ENCODE measurements at regions not wholly inside any gene's neighbourhood (a gene's known extent, or its start where the extent isn't known, plus 50 kb on each side); places are given as distances from the start of the nearest gene placed in this dataset.
A peak's percentile ranks its signal among the peaks of the same experiment; 100 is the strongest.

DNA sequence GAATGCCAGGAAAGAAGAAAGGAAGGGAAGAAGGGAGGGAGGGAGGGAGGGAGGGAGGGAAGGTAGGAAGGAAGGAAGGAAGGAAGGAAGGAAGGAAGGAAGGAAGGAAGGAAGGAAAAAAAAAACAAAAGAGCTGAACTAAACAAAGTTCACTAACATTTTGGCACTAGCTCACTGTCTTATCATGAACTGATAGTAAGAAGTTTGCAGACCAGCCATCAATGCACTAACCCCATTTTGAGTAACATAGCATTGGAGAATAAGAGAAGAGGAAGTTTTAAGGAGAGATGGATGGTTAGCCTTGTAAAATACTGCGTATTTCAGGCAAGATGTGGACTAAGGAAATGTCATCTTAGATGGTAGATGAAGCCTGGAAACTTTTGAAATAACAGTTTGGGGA is 1136.0 kb downstream of the FLRT2 start:
- H3K9me3 ChIP-seq = no peaks in the 10 kb centered on the region
- H3K27ac ChIP-seq = no peak overlapping the region
- no peaks in the 10 kb centered on the region for H3K27me3 ChIP-seq
- H3K4me1 ChIP-seq = no peaks in the 10 kb centered on the region
- no peaks in the 10 kb centered on the region for H3K36me3 ChIP-seq
- H3K4me3 ChIP-seq = no peak overlapping the region
- TF ChIP-seq, protein P1, sequence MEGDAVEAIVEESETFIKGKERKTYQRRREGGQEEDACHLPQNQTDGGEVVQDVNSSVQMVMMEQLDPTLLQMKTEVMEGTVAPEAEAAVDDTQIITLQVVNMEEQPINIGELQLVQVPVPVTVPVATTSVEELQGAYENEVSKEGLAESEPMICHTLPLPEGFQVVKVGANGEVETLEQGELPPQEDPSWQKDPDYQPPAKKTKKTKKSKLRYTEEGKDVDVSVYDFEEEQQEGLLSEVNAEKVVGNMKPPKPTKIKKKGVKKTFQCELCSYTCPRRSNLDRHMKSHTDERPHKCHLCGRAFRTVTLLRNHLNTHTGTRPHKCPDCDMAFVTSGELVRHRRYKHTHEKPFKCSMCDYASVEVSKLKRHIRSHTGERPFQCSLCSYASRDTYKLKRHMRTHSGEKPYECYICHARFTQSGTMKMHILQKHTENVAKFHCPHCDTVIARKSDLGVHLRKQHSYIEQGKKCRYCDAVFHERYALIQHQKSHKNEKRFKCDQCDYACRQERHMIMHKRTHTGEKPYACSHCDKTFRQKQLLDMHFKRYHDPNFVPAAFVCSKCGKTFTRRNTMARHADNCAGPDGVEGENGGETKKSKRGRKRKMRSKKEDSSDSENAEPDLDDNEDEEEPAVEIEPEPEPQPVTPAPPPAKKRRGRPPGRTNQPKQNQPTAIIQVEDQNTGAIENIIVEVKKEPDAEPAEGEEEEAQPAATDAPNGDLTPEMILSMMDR (IDR thresholded peaks at IDR 0.05) = no peak
- intact Hi-C loops (cut with DNase I; ENCODE audit: low total_unique reads) = no loop called here
- DNase-seq = no peak

DNA sequence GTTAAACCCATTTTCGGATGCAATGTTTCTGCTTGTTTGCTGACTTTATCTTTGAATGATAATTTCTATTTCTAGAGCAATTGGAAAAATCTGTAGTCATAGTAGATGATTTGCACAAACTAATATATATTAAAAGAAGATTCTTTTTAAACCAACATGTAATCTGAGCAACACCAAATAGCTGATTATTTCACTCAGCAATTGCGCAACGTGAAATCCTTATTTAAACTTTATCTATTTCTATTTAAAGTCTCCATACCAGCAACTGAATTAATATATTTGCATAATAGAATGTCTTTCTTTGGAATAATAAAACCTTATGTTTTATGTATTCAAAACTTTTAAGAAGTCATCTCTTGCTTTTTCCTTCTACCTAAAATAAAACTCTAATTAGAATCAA is 1132.4 kb downstream of the FLRT2 start:
- no peak overlapping the region for H3K27ac ChIP-seq
- intact Hi-C loops (cut with DNase I; ENCODE audit: low total_unique reads) = no loop called here
- H3K36me3 ChIP-seq = no peaks in the 10 kb centered on the region
- DNase-seq = no peak
- no peaks in the 10 kb centered on the region for H3K9me3 ChIP-seq
- TF ChIP-seq, protein P1 (IDR thresholded peaks at IDR 0.05) = no peak
- no peak overlapping the region for H3K4me3 ChIP-seq
- H3K4me1 ChIP-seq = no peaks in the 10 kb centered on the region
- no peaks in the 10 kb centered on the region for H3K27me3 ChIP-seq

DNA sequence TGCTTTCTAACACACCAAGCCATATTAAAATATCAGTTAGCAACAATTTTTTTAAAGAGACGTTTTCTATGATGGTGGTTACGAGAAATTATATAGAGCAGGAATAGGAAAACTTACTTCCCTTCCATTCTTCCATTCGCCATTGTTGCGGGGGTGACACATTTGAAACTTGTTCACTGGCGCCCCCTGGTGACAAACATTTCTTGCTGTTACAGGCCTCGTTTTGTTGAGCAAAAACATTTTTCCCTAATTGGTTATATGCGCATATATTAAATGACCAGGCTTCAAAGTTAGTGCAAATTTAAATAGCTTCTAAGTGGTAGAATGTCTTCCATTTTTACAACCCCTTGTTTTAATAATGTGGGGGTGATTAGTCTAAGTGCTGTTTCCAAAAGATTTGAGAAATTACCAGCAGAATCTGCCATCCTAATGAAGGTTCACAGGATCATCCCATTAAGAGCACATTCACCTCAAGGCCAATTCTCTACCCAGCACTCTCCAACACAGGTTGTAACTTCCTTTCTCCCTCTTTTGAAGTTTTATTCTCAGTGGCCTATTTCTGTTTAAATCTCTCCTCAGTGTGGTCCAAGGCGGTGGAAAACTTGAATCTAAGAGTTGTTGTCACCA is 1124.7 kb downstream of the FLRT2 start:
- TF ChIP-seq, protein P1 (IDR thresholded peaks at IDR 0.05) = no peak
- peak in 1 of 2 donors; percentile 37 for DNase-seq
- H3K27ac ChIP-seq = no peak overlapping the region

DNA sequence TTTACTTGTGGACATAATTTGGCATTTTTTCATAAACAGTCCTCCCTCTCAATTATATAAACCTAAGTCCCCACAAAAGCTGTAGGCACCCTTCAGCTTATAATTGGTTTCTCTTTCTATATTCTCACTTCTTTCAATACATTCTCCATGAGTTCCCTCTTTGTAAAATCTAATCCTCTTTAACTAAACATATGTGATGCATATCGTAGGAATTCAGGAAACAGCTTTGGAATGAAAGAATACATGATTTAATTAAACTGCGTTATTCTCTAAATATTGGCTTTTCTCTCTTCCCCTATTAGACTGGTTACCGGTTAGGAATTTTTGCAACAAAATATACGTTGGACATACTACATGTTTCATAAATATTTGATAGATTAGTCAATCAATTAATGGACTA is 1122.6 kb downstream of the FLRT2 start:
- intact Hi-C loops (cut with DNase I; ENCODE audit: low total_unique reads) = no loop called here
- no peaks in the 10 kb centered on the region for H3K27me3 ChIP-seq
- TF ChIP-seq, protein P1 (IDR thresholded peaks at IDR 0.05) = no peak
- no peak for DNase-seq
- no peaks in the 10 kb centered on the region for H3K36me3 ChIP-seq
- no peak overlapping the region for H3K27ac ChIP-seq
- no peaks in the 10 kb centered on the region for H3K4me1 ChIP-seq
- H3K4me3 ChIP-seq = no peak overlapping the region
- H3K9me3 ChIP-seq = no peaks in the 10 kb centered on the region

More for the DNA sequence above, 1124.7 kb downstream of the FLRT2 start:
- Histone ChIP-seq H3K4me1 (no peaks in the 10 kb centered on the region), H3K36me3 (no peaks in the 10 kb centered on the region), H3K9me3 (no peaks in the 10 kb centered on the region), H3K4me3 (no peak overlapping the region), H3K27me3 (no peaks in the 10 kb centered on the region)
- intact Hi-C loops (cut with DNase I; ENCODE audit: low total_unique reads) = no loop called here

DNA sequence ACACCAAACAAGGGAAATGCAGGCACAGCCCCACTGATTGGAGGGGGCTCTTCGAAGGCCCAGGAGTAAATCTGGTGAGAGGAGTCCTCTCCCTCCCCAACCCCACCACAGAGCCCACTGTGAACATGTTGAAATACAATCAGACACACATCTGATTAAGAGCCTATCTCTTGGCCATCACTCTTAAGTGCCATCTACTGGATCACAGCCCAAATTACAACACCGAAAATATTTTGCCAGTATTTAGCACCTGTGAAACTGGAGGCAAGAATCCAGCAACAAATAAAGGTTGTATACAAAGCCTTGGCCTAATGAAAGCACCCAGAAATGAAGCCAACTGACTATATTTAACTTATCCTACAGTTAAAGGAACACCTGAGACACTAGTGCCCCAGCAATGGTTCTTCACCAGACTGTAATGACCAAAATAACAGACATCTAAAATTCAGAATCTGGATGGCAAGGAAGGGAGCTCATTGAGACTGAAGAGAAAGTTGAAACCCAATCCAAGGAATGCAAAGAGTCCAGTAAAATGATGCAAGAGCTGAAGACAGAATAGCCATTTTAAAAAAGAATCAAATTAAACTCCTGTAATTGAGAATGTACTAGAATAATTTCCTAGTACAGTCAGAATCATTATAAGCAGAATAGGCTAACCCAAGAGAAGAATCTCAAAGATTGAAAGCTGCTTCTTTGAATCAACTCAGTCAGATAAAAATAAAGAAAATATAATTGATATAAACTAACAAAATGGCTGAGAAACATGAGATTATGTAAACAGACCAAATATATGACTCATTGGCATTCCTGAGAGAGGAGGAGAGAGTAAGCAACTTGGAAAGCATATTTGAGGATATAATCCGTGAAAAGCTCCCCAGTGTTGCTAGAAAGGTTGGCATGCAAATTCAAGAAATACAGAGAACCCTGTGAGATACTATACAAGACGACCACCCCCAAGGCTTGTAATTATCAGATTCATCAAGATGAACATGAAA is 1117.0 kb downstream of the FLRT2 start:
- H3K36me3 ChIP-seq = no peaks in the 10 kb centered on the region
- H3K27me3 ChIP-seq = no peaks in the 10 kb centered on the region
- no peaks in the 10 kb centered on the region for H3K9me3 ChIP-seq
- no peak for DNase-seq
- no peaks in the 10 kb centered on the region for H3K4me1 ChIP-seq
- TF ChIP-seq, protein P1 (IDR thresholded peaks at IDR 0.05) = no peak
- H3K27ac ChIP-seq = no peak overlapping the region
- intact Hi-C loops (cut with DNase I; ENCODE audit: low total_unique reads) = no loop called here
- no peak overlapping the region for H3K4me3 ChIP-seq
